Mesothelial cell of epicardium (in vitro differentiated cells): ENCODE measurements at regions not wholly inside any gene's neighbourhood (a gene's known extent, or its start where the extent isn't known, plus 50 kb on each side); places are given as distances from the start of the nearest gene placed in this dataset.

Source experiments
- DNase-seq, 2 experiments: peaks; one replicate each; pipeline ENCODE4 v3.0.0; 2021; ENCODE audit warnings: low spot score in 2 of 2; ENCODE audit not compliant: unreplicated experiment in 2 of 2
- H3K27ac Mint-ChIP-seq: 2 replicates; pipeline ENCODE4 v1.8.0; 2021; ENCODE audit warnings: mixed read lengths
- H3K27me3 Mint-ChIP-seq: 2 replicates; pipeline ENCODE4 v1.8.0; 2021; ENCODE audit warnings: low read depth, mixed read lengths
- H3K36me3 Mint-ChIP-seq: 2 replicates; pipeline ENCODE4 v1.8.0; 2021; ENCODE audit warnings: mixed read lengths
- H3K4me1 Mint-ChIP-seq: 2 replicates; pipeline ENCODE4 v1.8.0; 2021; ENCODE audit warnings: mixed read lengths
- H3K4me3 Mint-ChIP-seq: 2 replicates; pipeline ENCODE4 v1.8.0; 2021; ENCODE audit warnings: mild to moderate bottlenecking, moderate library complexity, mixed read lengths
- H3K9me3 Mint-ChIP-seq: 2 replicates; pipeline ENCODE4 v1.8.0; 2021; ENCODE audit warnings: mixed read lengths
- CTCF ChIP-seq: fragments of 200-600 bp; sonication (generic); IDR thresholded peaks from one replicate; pipeline ENCODE4 v1.5.0; 2021; ENCODE audit warnings: antibody characterized with exemption; ENCODE audit not compliant: unreplicated experiment

GRCh38 chr18:29271501-29271900, 1094.6 kb upstream of the CDH2 start:
- DNase-seq: no peak
- Mint-ChIP-seq H3K27ac (no peak overlapping the region), H3K9me3 (no peaks in the 10 kb centered on the region), H3K4me3 (no peak overlapping the region), H3K27me3 (no peaks in the 10 kb centered on the region), H3K4me1 (no peaks in the 10 kb centered on the region), H3K36me3 (no peaks in the 10 kb centered on the region)
- no peak for TF ChIP-seq CTCF

- Mint-ChIP-seq H3K27ac (no peak overlapping the region), H3K36me3 (no peaks in the 10 kb centered on the region), H3K4me3 (no peak overlapping the region), H3K9me3 (peaks cover 10% of the 10 kb centered on the region), H3K4me1 (peaks cover 2% of the 10 kb centered on the region), H3K27me3 (no peaks in the 10 kb centered on the region)
- DNase-seq: no peak
- no peak for TF ChIP-seq CTCF
Observed at GRCh38 chr18:29259838-29260237, 1082.9 kb upstream of the CDH2 start.

- DNase-seq: no peak
- Mint-ChIP-seq H3K27ac (no peak overlapping the region), H3K36me3 (no peaks in the 10 kb centered on the region), H3K4me3 (no peak overlapping the region), H3K9me3 (no peaks in the 10 kb centered on the region), H3K4me1 (no peaks in the 10 kb centered on the region), H3K27me3 (no peaks in the 10 kb centered on the region)
- no peak for TF ChIP-seq CTCF
Observed at GRCh38 chr18:29254123-29254522, 1077.2 kb upstream of the CDH2 start.

- no peaks in the 10 kb centered on the region for H3K4me1 Mint-ChIP-seq
- DNase-seq: no peak
Observed at GRCh38 chr18:29251681-29252080, 1074.8 kb upstream of the CDH2 start.

GRCh38 chr18:29250843-29251242, 1073.9 kb upstream of the CDH2 start:
- Mint-ChIP-seq H3K27ac (no peak overlapping the region), H3K4me3 (no peak overlapping the region), H3K36me3 (no peaks in the 10 kb centered on the region), H3K27me3 (no peaks in the 10 kb centered on the region), H3K4me1 (no peaks in the 10 kb centered on the region), H3K9me3 (no peaks in the 10 kb centered on the region)
- DNase-seq: no peak
- no peak for TF ChIP-seq CTCF

More at GRCh38 chr18:29251681-29252080, 1074.8 kb upstream of the CDH2 start:
- H3K27me3 Mint-ChIP-seq: no peaks in the 10 kb centered on the region
- H3K4me3 Mint-ChIP-seq: no peak overlapping the region
- H3K36me3 Mint-ChIP-seq: no peaks in the 10 kb centered on the region
- no peak for TF ChIP-seq CTCF
- no peak overlapping the region for H3K27ac Mint-ChIP-seq
- no peaks in the 10 kb centered on the region for H3K9me3 Mint-ChIP-seq

- Mint-ChIP-seq H3K27me3 (no peaks in the 10 kb centered on the region), H3K4me1 (no peaks in the 10 kb centered on the region), H3K9me3 (no peaks in the 10 kb centered on the region), H3K4me3 (no peak overlapping the region), H3K36me3 (no peaks in the 10 kb centered on the region), H3K27ac (no peak overlapping the region)
- no peak for TF ChIP-seq CTCF
- no peak for DNase-seq
Observed at GRCh38 chr18:29250259-29250658, 1073.3 kb upstream of the CDH2 start.
